Neural crest cell (in vitro differentiated cells): ENCODE measurements at regions not wholly inside any gene's neighbourhood (a gene's known extent, or its start where the extent isn't known, plus 50 kb on each side); places are given as distances from the start of the nearest gene placed in this dataset.

Experiments used
- DNase-seq: peaks from one replicate; pipeline ENCODE4 v3.0.0; 2021; ENCODE audit warnings: low read depth, mixed read lengths, low spot score
- H3K27ac Mint-ChIP-seq: one replicate; pipeline ENCODE4 v1.8.0; 2021; ENCODE audit warnings: mild to moderate bottlenecking, mixed read lengths; ENCODE audit not compliant: unreplicated experiment
- H3K27me3 Mint-ChIP-seq: 2 replicates; pipeline ENCODE4 v1.8.0; 2021; ENCODE audit warnings: low read depth, mild to moderate bottlenecking, mixed read lengths
- H3K36me3 Mint-ChIP-seq: 2 replicates; pipeline ENCODE4 v1.8.0; 2021; ENCODE audit warnings: low read depth, mild to moderate bottlenecking, mixed read lengths
- H3K4me1 Mint-ChIP-seq: 2 replicates; pipeline ENCODE4 v1.8.0; 2021; ENCODE audit warnings: mixed read lengths
- H3K4me3 Mint-ChIP-seq: one replicate; pipeline ENCODE4 v1.8.0; 2021; ENCODE audit warnings: mild to moderate bottlenecking, mixed read lengths
- H3K9me3 Mint-ChIP-seq: 2 replicates; pipeline ENCODE4 v1.8.0; 2021; ENCODE audit warnings: mixed read lengths
- CTCF ChIP-seq: fragments of 200-600 bp; sonication (generic); conservative IDR thresholded peaks from 2 replicates; pipeline ENCODE4 v1.5.0; 2021; ENCODE audit warnings: antibody characterized with exemption, mild to moderate bottlenecking

DNA sequence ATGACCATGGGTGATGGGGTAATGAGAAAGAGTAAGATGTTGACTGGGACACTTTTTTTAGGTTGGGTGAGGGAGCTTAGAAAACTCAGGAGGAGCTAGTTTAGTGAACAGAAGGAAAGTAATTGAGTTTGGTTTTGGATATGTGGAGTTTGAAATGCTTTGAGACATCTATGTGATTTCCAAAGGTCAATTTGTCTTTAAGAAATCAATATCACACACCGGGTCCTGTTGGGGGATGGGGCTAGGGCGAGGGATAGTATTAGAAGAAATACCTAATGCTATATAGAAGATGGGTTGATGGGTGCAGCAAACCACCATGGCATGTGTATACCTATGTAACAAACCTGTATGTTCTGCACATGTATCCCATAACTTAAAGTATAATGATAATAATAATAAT, 118.4 kb downstream of the ASCL1 start:
- Mint-ChIP-seq H3K9me3 (peaks cover 3% of the 10 kb centered on the region), H3K4me1 (no peaks in the 10 kb centered on the region), H3K4me3 (no peak overlapping the region), H3K36me3 (no peaks in the 10 kb centered on the region), H3K27me3 (no peaks in the 10 kb centered on the region), H3K27ac (peak overlapping the region; percentile 20)
- DNase-seq, result no peak
- no peak for TF ChIP-seq CTCF

- Mint-ChIP-seq H3K4me1 (no peaks in the 10 kb centered on the region), H3K36me3 (no peaks in the 10 kb centered on the region), H3K9me3 (peaks cover 8% of the 10 kb centered on the region), H3K27ac (no peak overlapping the region), H3K4me3 (no peak overlapping the region), H3K27me3 (no peaks in the 10 kb centered on the region)
- no peak for DNase-seq
- TF ChIP-seq CTCF, result no peak
These were observed 119.8 kb downstream of the ASCL1 start for GRCh38 chr12:103077108-103077773.

- peaks cover 5% of the 10 kb centered on the region for H3K9me3 Mint-ChIP-seq
- DNase-seq, result no peak
- H3K36me3 Mint-ChIP-seq, result no peaks in the 10 kb centered on the region
- H3K4me1 Mint-ChIP-seq, result peaks cover 2% of the 10 kb centered on the region
- no peak overlapping the region for H3K4me3 Mint-ChIP-seq
- H3K27ac Mint-ChIP-seq, result no peak overlapping the region
- no peaks in the 10 kb centered on the region for H3K27me3 Mint-ChIP-seq
- TF ChIP-seq CTCF, result no peak
These were observed 128.1 kb downstream of the ASCL1 start for GRCh38 chr12:103085541-103085940.

DNA sequence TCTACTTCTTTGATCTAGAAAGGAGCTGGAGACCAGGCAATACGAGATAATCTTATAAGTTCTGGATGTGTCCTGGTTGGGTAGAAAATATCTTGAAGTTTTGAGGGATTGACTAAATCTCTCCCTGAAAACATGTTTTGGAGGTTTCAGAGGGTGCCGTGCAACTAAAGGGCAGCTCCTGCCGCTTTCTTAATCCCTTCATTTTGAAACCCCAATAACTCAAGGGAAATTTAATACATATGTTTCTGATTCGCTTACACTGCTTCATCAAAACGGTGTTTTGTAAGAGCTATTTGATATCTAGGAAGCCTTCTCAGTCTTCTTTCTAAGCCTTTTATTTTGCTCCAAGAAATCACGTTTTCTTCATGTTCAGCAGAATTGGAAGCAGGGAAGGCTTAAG, 129.0 kb downstream of the ASCL1 start:
- no peak overlapping the region for H3K27ac Mint-ChIP-seq
- peaks cover 6% of the 10 kb centered on the region for H3K4me1 Mint-ChIP-seq
- no peak overlapping the region for H3K4me3 Mint-ChIP-seq
- TF ChIP-seq CTCF, result no peak
- peaks cover 2% of the 10 kb centered on the region for H3K9me3 Mint-ChIP-seq
- no peaks in the 10 kb centered on the region for H3K27me3 Mint-ChIP-seq
- no peak for DNase-seq
- no peaks in the 10 kb centered on the region for H3K36me3 Mint-ChIP-seq

DNA sequence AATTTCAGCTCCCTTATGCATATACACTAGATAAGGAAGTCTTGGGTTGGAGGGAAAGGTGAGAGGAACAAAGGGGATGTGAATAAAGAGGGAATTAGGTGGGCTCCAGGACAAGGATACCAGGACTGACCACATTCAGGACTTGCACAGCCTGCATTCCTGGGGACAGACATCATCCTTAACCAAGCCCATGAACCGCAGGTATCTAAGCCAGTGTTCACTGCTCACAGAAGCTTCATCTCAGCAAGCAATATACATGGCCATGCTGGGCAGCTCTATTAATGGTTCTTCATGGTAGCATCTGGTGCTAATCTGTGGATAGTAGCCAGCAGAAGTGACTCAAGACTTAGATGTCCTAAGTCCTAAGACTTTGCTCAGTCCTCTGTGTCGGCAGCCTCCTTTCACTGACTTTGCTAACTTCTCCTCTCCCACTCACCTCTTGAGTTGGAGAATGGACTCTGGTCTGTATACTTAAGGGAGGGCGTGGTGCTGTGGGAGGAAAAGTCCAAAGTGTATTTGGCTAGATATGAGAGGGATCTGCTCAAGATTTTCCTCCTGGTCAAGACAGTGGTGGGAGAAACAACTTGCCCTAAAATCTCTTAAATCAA, 136.1 kb downstream of the ASCL1 start:
- peaks cover 16% of the 10 kb centered on the region for H3K4me1 Mint-ChIP-seq
- peaks cover 7% of the 10 kb centered on the region for H3K27me3 Mint-ChIP-seq
- H3K9me3 Mint-ChIP-seq, result no peaks in the 10 kb centered on the region
- no peak for TF ChIP-seq CTCF
- no peak overlapping the region for H3K4me3 Mint-ChIP-seq
- no peak overlapping the region for H3K27ac Mint-ChIP-seq
- no peak for DNase-seq
- no peaks in the 10 kb centered on the region for H3K36me3 Mint-ChIP-seq
